ENCODE measurements at regions not wholly inside any gene's neighbourhood (a gene's known extent, or its start where the extent isn't known, plus 50 kb on each side); places are given as distances from the start of the nearest gene placed in this dataset.

DNA sequence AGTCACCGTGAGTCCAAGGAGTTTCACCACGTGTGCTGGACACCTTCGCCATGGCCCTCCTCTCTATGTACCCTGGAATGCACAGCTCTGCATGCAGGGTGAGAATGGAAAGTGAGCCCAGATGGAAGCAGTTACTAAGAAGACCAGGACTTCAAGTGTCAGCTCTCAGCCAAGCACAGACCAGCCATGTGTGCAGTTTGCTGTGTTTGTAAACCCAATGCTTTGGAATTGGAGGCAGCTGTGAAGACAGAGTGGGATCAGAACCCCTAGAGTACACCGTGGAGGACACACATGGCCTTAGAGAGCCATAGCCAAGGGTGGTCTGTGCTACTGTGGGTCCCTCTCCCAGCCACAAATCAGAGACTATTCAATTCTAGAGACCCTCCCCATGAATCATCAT, 655.5 kb upstream of the ID2 start:
- no peaks in the 10 kb centered on the region for H3K9me3 ChIP-seq (ENCODE audit: low read depth)
- TF ChIP-seq, protein P1, sequence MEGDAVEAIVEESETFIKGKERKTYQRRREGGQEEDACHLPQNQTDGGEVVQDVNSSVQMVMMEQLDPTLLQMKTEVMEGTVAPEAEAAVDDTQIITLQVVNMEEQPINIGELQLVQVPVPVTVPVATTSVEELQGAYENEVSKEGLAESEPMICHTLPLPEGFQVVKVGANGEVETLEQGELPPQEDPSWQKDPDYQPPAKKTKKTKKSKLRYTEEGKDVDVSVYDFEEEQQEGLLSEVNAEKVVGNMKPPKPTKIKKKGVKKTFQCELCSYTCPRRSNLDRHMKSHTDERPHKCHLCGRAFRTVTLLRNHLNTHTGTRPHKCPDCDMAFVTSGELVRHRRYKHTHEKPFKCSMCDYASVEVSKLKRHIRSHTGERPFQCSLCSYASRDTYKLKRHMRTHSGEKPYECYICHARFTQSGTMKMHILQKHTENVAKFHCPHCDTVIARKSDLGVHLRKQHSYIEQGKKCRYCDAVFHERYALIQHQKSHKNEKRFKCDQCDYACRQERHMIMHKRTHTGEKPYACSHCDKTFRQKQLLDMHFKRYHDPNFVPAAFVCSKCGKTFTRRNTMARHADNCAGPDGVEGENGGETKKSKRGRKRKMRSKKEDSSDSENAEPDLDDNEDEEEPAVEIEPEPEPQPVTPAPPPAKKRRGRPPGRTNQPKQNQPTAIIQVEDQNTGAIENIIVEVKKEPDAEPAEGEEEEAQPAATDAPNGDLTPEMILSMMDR (IDR thresholded peaks at IDR 0.05; ENCODE audit: low read depth, low read length): no peak

DNA sequence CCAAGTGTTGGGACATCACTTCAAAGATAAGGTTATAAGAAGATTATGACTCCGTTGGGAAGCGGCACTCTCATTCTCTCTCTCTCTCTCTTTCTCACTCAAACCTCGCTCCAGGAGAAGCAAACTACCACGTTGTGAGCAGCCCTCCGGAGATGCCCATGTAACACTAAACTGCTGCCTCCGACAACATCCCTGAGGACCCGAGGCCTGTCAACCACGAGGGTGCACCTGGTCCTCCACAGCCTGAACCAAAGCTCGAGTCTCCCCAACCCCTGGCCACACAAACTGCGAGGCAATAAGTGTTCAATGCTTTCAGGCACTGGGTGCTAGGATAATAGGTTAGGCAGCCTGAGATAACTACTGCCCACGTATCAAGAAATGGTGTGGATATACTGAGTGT, 654.5 kb upstream of the ID2 start:
- H3K9me3 ChIP-seq (ENCODE audit: low read depth): no peaks in the 10 kb centered on the region
- no peak for DNase-seq (ENCODE audit: low read depth in 1 of 2, low spot score in 1 of 2)
- H3K27me3 ChIP-seq: no peaks in the 10 kb centered on the region
- no peaks in the 10 kb centered on the region for H3K4me1 ChIP-seq (ENCODE audit: low read depth)
- TF ChIP-seq, protein P1 (IDR thresholded peaks at IDR 0.05; ENCODE audit: low read depth, low read length): no peak
- no peaks in the 10 kb centered on the region for H3K36me3 ChIP-seq
- H3K27ac ChIP-seq: no peak overlapping the region
- no peak overlapping the region for H3K4me3 ChIP-seq

More for the DNA sequence above, 655.5 kb upstream of the ID2 start:
- Histone ChIP-seq H3K27me3 (no peaks in the 10 kb centered on the region), H3K4me1 (ENCODE audit: low read depth) (no peaks in the 10 kb centered on the region), H3K27ac (no peak overlapping the region), H3K4me3 (no peak overlapping the region), H3K36me3 (no peaks in the 10 kb centered on the region)
- no peak for DNase-seq (ENCODE audit: low read depth in 1 of 2, low spot score in 1 of 2)

DNA sequence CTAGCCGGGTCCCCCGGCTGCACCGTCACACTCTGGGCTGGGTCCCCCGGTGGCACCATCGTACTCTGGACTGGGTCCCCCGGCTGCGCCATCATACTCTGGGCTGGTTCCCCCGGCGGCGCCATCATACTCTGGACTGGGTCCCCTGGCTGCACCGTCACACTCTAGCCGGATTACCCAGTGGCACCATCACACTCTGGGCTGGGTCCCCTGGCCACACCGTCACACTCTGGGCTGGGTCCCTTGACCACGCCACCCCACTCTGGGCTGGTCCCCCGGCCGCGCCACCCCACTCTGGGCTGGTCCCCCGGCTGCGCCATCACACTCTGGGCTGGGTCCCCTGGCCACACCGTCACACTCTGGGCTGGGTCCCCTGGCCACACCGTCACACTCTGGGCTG, 653.8 kb upstream of the ID2 start:
- no peak overlapping the region for H3K4me3 ChIP-seq
- no peaks in the 10 kb centered on the region for H3K27me3 ChIP-seq
- TF ChIP-seq, protein P1 (IDR thresholded peaks at IDR 0.05; ENCODE audit: low read depth, low read length): no peak
- no peaks in the 10 kb centered on the region for H3K4me1 ChIP-seq (ENCODE audit: low read depth)
- DNase-seq (ENCODE audit: low read depth in 1 of 2, low spot score in 1 of 2): no peak
- no peak overlapping the region for H3K27ac ChIP-seq
- no peaks in the 10 kb centered on the region for H3K36me3 ChIP-seq
- H3K9me3 ChIP-seq (ENCODE audit: low read depth): no peaks in the 10 kb centered on the region

DNA sequence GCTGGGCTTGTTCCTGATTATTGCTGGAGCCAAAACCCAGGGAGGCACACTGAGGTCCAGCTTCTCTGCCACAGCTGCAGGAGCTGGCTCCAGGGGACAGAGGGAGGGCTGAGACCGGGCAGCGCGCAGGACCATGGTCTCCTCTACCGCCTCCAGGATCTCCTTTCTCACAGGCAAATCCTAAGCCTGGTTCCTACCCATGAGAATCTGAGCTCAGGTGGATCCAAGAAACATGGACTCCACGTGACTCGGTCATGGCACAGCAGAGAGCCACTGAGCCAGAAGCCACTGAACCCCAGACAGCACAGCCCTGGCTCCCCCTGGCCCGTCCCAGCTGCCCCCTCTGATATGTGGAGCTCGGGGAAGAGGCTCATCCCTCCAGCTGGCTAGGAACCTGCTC, 653.4 kb upstream of the ID2 start:
- H3K36me3 ChIP-seq: no peaks in the 10 kb centered on the region
- H3K27me3 ChIP-seq: no peaks in the 10 kb centered on the region
- H3K4me3 ChIP-seq: no peak overlapping the region
- no peaks in the 10 kb centered on the region for H3K9me3 ChIP-seq (ENCODE audit: low read depth)
- no peak overlapping the region for H3K27ac ChIP-seq
- no peaks in the 10 kb centered on the region for H3K4me1 ChIP-seq (ENCODE audit: low read depth)
- TF ChIP-seq, protein P1 (IDR thresholded peaks at IDR 0.05; ENCODE audit: low read depth, low read length): no peak
- no peak for DNase-seq (ENCODE audit: low read depth in 1 of 2, low spot score in 1 of 2)

DNA sequence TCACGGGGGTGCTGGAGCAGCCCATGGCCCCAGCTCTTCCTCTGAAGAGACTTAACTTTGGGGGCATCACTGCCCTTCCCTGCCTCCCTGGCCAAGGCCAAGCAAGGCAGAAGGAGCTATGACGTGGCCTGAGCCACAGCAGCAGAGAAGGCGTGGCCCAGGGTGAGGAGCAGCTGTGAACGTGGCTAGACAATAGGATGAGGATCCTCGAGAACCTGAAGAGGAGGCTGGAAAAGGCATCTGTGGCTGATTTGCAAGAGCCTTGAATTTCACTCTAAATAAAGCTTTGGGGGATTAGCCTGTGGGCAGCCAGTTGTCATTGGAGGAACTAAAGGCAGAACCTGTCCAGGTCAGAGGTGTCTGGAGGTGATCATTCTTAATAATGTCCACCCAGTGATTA, 652.9 kb upstream of the ID2 start:
- Histone ChIP-seq H3K27me3 (no peaks in the 10 kb centered on the region), H3K36me3 (no peaks in the 10 kb centered on the region), H3K9me3 (ENCODE audit: low read depth) (no peaks in the 10 kb centered on the region), H3K4me1 (ENCODE audit: low read depth) (no peaks in the 10 kb centered on the region), H3K4me3 (no peak overlapping the region), H3K27ac (no peak overlapping the region)
- no peak for DNase-seq (ENCODE audit: low read depth in 1 of 2, low spot score in 1 of 2)
- TF ChIP-seq, protein P1 (IDR thresholded peaks at IDR 0.05; ENCODE audit: low read depth, low read length): no peak
